ENCODE measurements at regions not wholly inside any gene's neighbourhood (a gene's known extent, or its start where the extent isn't known, plus 50 kb on each side); places are given as distances from the start of the nearest gene placed in this dataset.
"Not testable (repeated sequence)": the region's sequence is repeated elsewhere in the genome, so short reads cannot be mapped to it uniquely, and the experiment has no call there.

GRCh38 chr3:3693593-3693992 is 105.6 kb upstream of the LRRN1 start:
- DNase-seq (ENCODE audit: missing footprints) (no peak), ATAC-seq (no peak)

GRCh38 chr3:3689601-3690375 is 109.4 kb upstream of the LRRN1 start:
- ATAC-seq = no peak
- intact Hi-C loops (cut with DNase I) = no loop called here
- no peak for DNase-seq (ENCODE audit: missing footprints)

More at GRCh38 chr3:3693593-3693992, 105.6 kb upstream of the LRRN1 start:
- intact Hi-C loops (cut with DNase I) = no loop called here

GRCh38 chr3:3686907-3687648 is 112.2 kb upstream of the LRRN1 start:
- no peak for DNase-seq (ENCODE audit: missing footprints)
- intact Hi-C loops (cut with DNase I) = no loop called here
- ATAC-seq = no peak

- no peak for ATAC-seq
- intact Hi-C loops (cut with DNase I) = no loop called here
- no peak for DNase-seq (ENCODE audit: missing footprints)
Observed at GRCh38 chr3:3685721-3686120, 113.5 kb upstream of the LRRN1 start.

GRCh38 chr3:3683261-3683660 is 116.0 kb upstream of the LRRN1 start:
- ATAC-seq (no peak), DNase-seq (ENCODE audit: missing footprints) (no peak)
- intact Hi-C loops (cut with DNase I) = no loop called here

GRCh38 chr3:3675801-3676200 is 123.4 kb upstream of the LRRN1 start:
- ATAC-seq = peak; percentile 85
- intact Hi-C loops (cut with DNase I) = no loop called here
- no peak for DNase-seq (ENCODE audit: missing footprints)

- DNase-seq (ENCODE audit: missing footprints) (no peak), ATAC-seq (no peak)
- intact Hi-C loops (cut with DNase I) = no loop called here
Observed at GRCh38 chr3:3675186-3675585, 124.0 kb upstream of the LRRN1 start.

- intact Hi-C loops (cut with DNase I) = no loop called here
Observed at GRCh38 chr3:3666664-3667063, 132.6 kb upstream of the LRRN1 start.

GRCh38 chr3:3665961-3666640 is 133.1 kb upstream of the LRRN1 start:
- ATAC-seq (peak; percentile 86), DNase-seq (ENCODE audit: missing footprints) (peak; percentile 71)
- intact Hi-C loops (cut with DNase I) = no loop called here

More at GRCh38 chr3:3666664-3667063, 132.6 kb upstream of the LRRN1 start:
- ATAC-seq (no peak), DNase-seq (ENCODE audit: missing footprints) (no peak)

- ATAC-seq (no peak), DNase-seq (ENCODE audit: missing footprints) (no peak)
- intact Hi-C loops (cut with DNase I) = no loop called here
Observed at GRCh38 chr3:3665546-3665945, 133.7 kb upstream of the LRRN1 start.

GRCh38 chr3:3664935-3665334 is 134.3 kb upstream of the LRRN1 start:
- no peak for DNase-seq (ENCODE audit: missing footprints)
- no peak for ATAC-seq
- intact Hi-C loops (cut with DNase I) = no loop called here

GRCh38 chr3:3662610-3663009 is 136.6 kb upstream of the LRRN1 start:
- DNase-seq (ENCODE audit: missing footprints) (no peak), ATAC-seq (no peak)
- intact Hi-C loops (cut with DNase I) = no loop called here

- ATAC-seq (no peak), DNase-seq (ENCODE audit: missing footprints) (no peak)
- intact Hi-C loops (cut with DNase I) = no loop called here
Observed at GRCh38 chr3:3654916-3655315, 144.3 kb upstream of the LRRN1 start.

- intact Hi-C loops (cut with DNase I) = no loop called here
- no peak for ATAC-seq
Observed at GRCh38 chr3:3648988-3649679, 150.1 kb upstream of the LRRN1 start.

GRCh38 chr3:3646934-3647333 is 152.3 kb upstream of the LRRN1 start:
- intact Hi-C loops (cut with DNase I) = no loop called here
- DNase-seq (ENCODE audit: missing footprints) (no peak), ATAC-seq (no peak)

More at GRCh38 chr3:3648988-3649679, 150.1 kb upstream of the LRRN1 start:
- DNase-seq (ENCODE audit: missing footprints) = no peak

- DNase-seq (ENCODE audit: missing footprints); intact Hi-C loops (cut with DNase I); ATAC-seq: not testable (repeated sequence)
Observed at GRCh38 chr3:3646103-3646844, 153.0 kb upstream of the LRRN1 start.

- ATAC-seq (no peak), DNase-seq (ENCODE audit: missing footprints) (no peak)
- intact Hi-C loops (cut with DNase I) = no loop called here
Observed at GRCh38 chr3:3641877-3642455, 157.3 kb upstream of the LRRN1 start.

- DNase-seq (ENCODE audit: missing footprints) (no peak), ATAC-seq (no peak)
- intact Hi-C loops (cut with DNase I) = no loop called here
Observed at GRCh38 chr3:3639078-3639477, 160.2 kb upstream of the LRRN1 start.

Measured in Right ventricle myocardium inferior (tissue), 1 donor.